HG02970 (cell line): ENCODE measurements at regions not wholly inside any gene's neighbourhood (a gene's known extent, or its start where the extent isn't known, plus 50 kb on each side); places are given as distances from the start of the nearest gene placed in this dataset.

Source experiments
- ATAC-seq: cut with Tn5 transposase; IDR thresholded peaks from one replicate; pipeline ENCODE4 v1.9.1; 2021; ENCODE audit warnings: mild to moderate bottlenecking, moderate library complexity, moderate number of reproducible peaks; ENCODE audit not compliant: unreplicated experiment, low FRiP score

- no peak for ATAC-seq
Observed at GRCh38 chr14:78071016-78071549, 99.1 kb upstream of the NRXN3 start.

GRCh38 chr14:78073028-78073427 is 97.1 kb upstream of the NRXN3 start:
- no peak for ATAC-seq

- no peak for ATAC-seq
Observed at GRCh38 chr14:78074561-78074960, 95.6 kb upstream of the NRXN3 start.

GRCh38 chr14:78075033-78075432 is 95.1 kb upstream of the NRXN3 start:
- no peak for ATAC-seq

GRCh38 chr14:78075555-78076277 is 94.5 kb upstream of the NRXN3 start:
- no peak for ATAC-seq

- ATAC-seq: no peak
Observed at GRCh38 chr14:78081245-78081644, 88.9 kb upstream of the NRXN3 start.

GRCh38 chr14:78083837-78084236 is 86.3 kb upstream of the NRXN3 start:
- ATAC-seq: no peak

- no peak for ATAC-seq
Observed at GRCh38 chr14:78086342-78086741, 83.8 kb upstream of the NRXN3 start.

- ATAC-seq: no peak
Observed at GRCh38 chr14:78088916-78089315, 81.3 kb upstream of the NRXN3 start.

GRCh38 chr14:78090864-78091263 is 79.3 kb upstream of the NRXN3 start:
- ATAC-seq: no peak

- no peak for ATAC-seq
Observed at GRCh38 chr14:78091361-78091760, 78.8 kb upstream of the NRXN3 start.

- ATAC-seq: no peak
Observed at GRCh38 chr14:78092040-78092439, 78.1 kb upstream of the NRXN3 start.

GRCh38 chr14:78103271-78103670 is 66.9 kb upstream of the NRXN3 start:
- no peak for ATAC-seq

- ATAC-seq: no peak
Observed at GRCh38 chr14:78104160-78104559, 66.0 kb upstream of the NRXN3 start.

- ATAC-seq: no peak
Observed at GRCh38 chr14:78104655-78105054, 65.5 kb upstream of the NRXN3 start.

- ATAC-seq: no peak
Observed at GRCh38 chr14:78106381-78106780, 63.8 kb upstream of the NRXN3 start.

GRCh38 chr14:78107166-78107565 is 63.0 kb upstream of the NRXN3 start:
- no peak for ATAC-seq

- ATAC-seq: no peak
Observed at GRCh38 chr14:78119440-78119839, 50.7 kb upstream of the NRXN3 start.
